ENCODE measurements at regions not wholly inside any gene's neighbourhood (a gene's known extent, or its start where the extent isn't known, plus 50 kb on each side); places are given as distances from the start of the nearest gene placed in this dataset.
A peak's percentile ranks its signal among the peaks of the same experiment; 100 is the strongest.

- BruUV-seq (replicated peaks) = no TSS peak
- ChIA-PET CTCF (ENCODE audit: unreplicated experiment) (interaction anchor here (0.5 kb wide), 1 partner anchor 506 kb away, joined by 3 read pairs; no protein-coding TSS in a partner anchor), POLR2A (no interaction called here)
- no peak overlapping the region for H3K4me2 ChIP-seq (ENCODE audit: low read length)
- no peak overlapping the region for H2AFZ ChIP-seq (ENCODE audit: low read length)
- no peaks in the 10 kb centered on the region for H3K9me3 ChIP-seq (ENCODE audit: low read length)
- TF ChIP-seq CTCF (conservative IDR thresholded peaks at IDR 0.05; ENCODE audit: low read length) (no peak), EZH2phosphoT487 (IDR thresholded peaks at IDR 0.05; ENCODE audit: borderline replicate concordance, low read depth, low read length) (no peak)
- H3K36me3 ChIP-seq (ENCODE audit: insufficient read depth, low read length) = no peaks in the 10 kb centered on the region
- H3K4me1 ChIP-seq (ENCODE audit: insufficient read depth, low read length, poor library complexity, severe bottlenecking) = no peaks in the 10 kb centered on the region
- no peaks in the 10 kb centered on the region for H3K79me2 ChIP-seq (ENCODE audit: insufficient read depth, low read depth, low read length)
- H3K27ac ChIP-seq (ENCODE audit: low read depth, low read length, poor library complexity, severe bottlenecking) = no peak overlapping the region
- no peak for DNase-seq (ENCODE audit: low spot score)
- intact Hi-C loops (cut with micrococcal nuclease; ENCODE audit: unreplicated experiment) = no loop called here
- H4K20me1 ChIP-seq (ENCODE audit: insufficient read depth, low read length) = no peaks in the 10 kb centered on the region
- H3K4me3 ChIP-seq (ENCODE audit: low read depth, low read length, poor library complexity, severe bottlenecking) = no peak overlapping the region
- H3K9me2 ChIP-seq (ENCODE audit: insufficient read depth, low read length) = no peaks in the 10 kb centered on the region
Observed at GRCh38 chr2:193778293-193778692, 1583.6 kb upstream of the TMEFF2 start.

GRCh38 chr2:193776988-193777387 is 1582.3 kb upstream of the TMEFF2 start:
- Histone ChIP-seq H3K4me1 (ENCODE audit: insufficient read depth, low read length, poor library complexity, severe bottlenecking) (no peaks in the 10 kb centered on the region), H3K9me3 (ENCODE audit: low read length) (no peaks in the 10 kb centered on the region), H3K27ac (ENCODE audit: low read depth, low read length, poor library complexity, severe bottlenecking) (no peak overlapping the region), H3K79me2 (ENCODE audit: insufficient read depth, low read depth, low read length) (no peaks in the 10 kb centered on the region), H3K36me3 (ENCODE audit: insufficient read depth, low read length) (no peaks in the 10 kb centered on the region), H3K4me2 (ENCODE audit: low read length) (no peak overlapping the region), H4K20me1 (ENCODE audit: insufficient read depth, low read length) (no peaks in the 10 kb centered on the region), H2AFZ (ENCODE audit: low read length) (no peak overlapping the region), H3K9me2 (ENCODE audit: insufficient read depth, low read length) (no peaks in the 10 kb centered on the region), H3K4me3 (ENCODE audit: low read depth, low read length, poor library complexity, severe bottlenecking) (no peak overlapping the region)
- POLR2A ChIA-PET = interaction anchor here (0.6 to 0.8 kb wide), 2 partner anchors 11 to 178 kb away, joined by 3 read pairs; no protein-coding TSS in a partner anchor
- BruUV-seq (replicated peaks) = no TSS peak
- intact Hi-C loops (cut with micrococcal nuclease; ENCODE audit: unreplicated experiment) = no loop called here
- TF ChIP-seq CTCF (conservative IDR thresholded peaks at IDR 0.05; ENCODE audit: low read length) (0 out of 2 replicates have a peak, but pooled peaks have one; percentile 28), EZH2phosphoT487 (IDR thresholded peaks at IDR 0.05; ENCODE audit: borderline replicate concordance, low read depth, low read length) (no peak)
- CTCF ChIA-PET (ENCODE audit: unreplicated experiment) = no interaction called here
- peak; percentile 7 for DNase-seq (ENCODE audit: low spot score)

DNA sequence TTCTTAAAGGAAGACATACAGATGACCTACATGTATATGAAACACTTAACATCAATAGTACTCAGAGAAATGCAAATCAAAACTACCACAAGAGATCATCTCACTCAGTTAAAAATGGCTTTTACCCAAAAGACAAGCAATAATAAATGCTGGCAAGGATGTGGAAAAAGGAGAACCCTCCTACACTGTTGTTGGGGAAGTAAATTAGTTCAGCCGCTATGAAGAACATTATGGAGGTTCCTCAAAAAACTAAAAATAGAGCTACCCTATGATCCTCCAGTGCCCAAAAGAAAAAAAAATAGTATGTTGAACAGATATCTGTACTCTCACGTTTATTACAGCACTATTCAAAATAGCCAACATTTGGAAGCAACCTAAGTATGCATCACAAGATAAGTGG is 1579.4 kb upstream of the TMEFF2 start:
- Histone ChIP-seq H3K9me3 (ENCODE audit: low read length) (no peaks in the 10 kb centered on the region), H3K4me3 (ENCODE audit: low read depth, low read length, poor library complexity, severe bottlenecking) (no peak overlapping the region), H3K36me3 (ENCODE audit: insufficient read depth, low read length) (no peaks in the 10 kb centered on the region), H4K20me1 (ENCODE audit: insufficient read depth, low read length) (no peaks in the 10 kb centered on the region), H3K9me2 (ENCODE audit: insufficient read depth, low read length) (no peaks in the 10 kb centered on the region), H3K4me2 (ENCODE audit: low read length) (no peak overlapping the region), H2AFZ (ENCODE audit: low read length) (no peak overlapping the region), H3K79me2 (ENCODE audit: insufficient read depth, low read depth, low read length) (no peaks in the 10 kb centered on the region), H3K27ac (ENCODE audit: low read depth, low read length, poor library complexity, severe bottlenecking) (no peak overlapping the region), H3K4me1 (ENCODE audit: insufficient read depth, low read length, poor library complexity, severe bottlenecking) (no peaks in the 10 kb centered on the region)
- no peak for DNase-seq (ENCODE audit: low spot score)
- ChIA-PET CTCF (ENCODE audit: unreplicated experiment) (no interaction called here), POLR2A (interaction anchor here (0.7 kb wide), 1 partner anchor 370 kb away, joined by 3 read pairs; no protein-coding TSS in a partner anchor)
- no TSS peak for BruUV-seq (replicated peaks)
- intact Hi-C loops (cut with micrococcal nuclease; ENCODE audit: unreplicated experiment) = loop anchor here (5.0 kb wide), 1 partner anchor 143 kb away; no protein-coding TSS in a partner anchor
- TF ChIP-seq EZH2phosphoT487 (IDR thresholded peaks at IDR 0.05; ENCODE audit: borderline replicate concordance, low read depth, low read length) = no peak
- no peak for TF ChIP-seq CTCF (conservative IDR thresholded peaks at IDR 0.05; ENCODE audit: low read length)
